Astrocyte (in vitro differentiated cells and primary cell): ENCODE measurements at regions not wholly inside any gene's neighbourhood (a gene's known extent, or its start where the extent isn't known, plus 50 kb on each side); places are given as distances from the start of the nearest gene placed in this dataset.

Experiments used
- EZH2 ChIP-seq: IDR thresholded peaks from 2 replicates; pipeline ENCODE4 v1.6.1; 2012; ENCODE audit warnings: mild to moderate bottlenecking, low read length, inconsistent platforms; ENCODE audit not compliant: insufficient read depth
- TF ChIP-seq, protein P1 (sequence below): IDR thresholded peaks from 2 replicates; pipeline ENCODE4 v1.5.1; 2011; ENCODE audit warnings: low read depth, mild to moderate bottlenecking, inconsistent platforms, low read length, moderate library complexity; ENCODE audit not compliant: insufficient read depth

DNA sequence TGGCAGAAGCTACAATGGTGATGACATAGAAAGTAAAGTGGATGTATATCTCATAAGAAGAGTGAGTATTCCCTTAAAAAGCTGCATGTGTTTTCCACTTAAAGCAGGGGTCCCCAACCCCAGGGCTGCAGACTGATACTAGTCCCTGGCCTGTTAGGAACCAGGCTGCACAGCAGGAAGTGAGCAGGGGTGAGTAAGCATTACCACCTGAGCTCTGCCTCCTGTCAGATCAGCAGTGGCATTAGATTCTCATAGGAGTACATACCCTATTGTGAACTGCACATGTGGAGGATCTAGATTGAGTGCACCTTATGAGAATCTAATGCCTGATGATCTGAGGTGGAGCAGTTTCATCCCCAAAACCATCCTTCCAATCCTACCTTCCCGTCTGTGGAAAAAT, 126.1 kb upstream of the CMC1 start:
- TF ChIP-seq, protein P1, sequence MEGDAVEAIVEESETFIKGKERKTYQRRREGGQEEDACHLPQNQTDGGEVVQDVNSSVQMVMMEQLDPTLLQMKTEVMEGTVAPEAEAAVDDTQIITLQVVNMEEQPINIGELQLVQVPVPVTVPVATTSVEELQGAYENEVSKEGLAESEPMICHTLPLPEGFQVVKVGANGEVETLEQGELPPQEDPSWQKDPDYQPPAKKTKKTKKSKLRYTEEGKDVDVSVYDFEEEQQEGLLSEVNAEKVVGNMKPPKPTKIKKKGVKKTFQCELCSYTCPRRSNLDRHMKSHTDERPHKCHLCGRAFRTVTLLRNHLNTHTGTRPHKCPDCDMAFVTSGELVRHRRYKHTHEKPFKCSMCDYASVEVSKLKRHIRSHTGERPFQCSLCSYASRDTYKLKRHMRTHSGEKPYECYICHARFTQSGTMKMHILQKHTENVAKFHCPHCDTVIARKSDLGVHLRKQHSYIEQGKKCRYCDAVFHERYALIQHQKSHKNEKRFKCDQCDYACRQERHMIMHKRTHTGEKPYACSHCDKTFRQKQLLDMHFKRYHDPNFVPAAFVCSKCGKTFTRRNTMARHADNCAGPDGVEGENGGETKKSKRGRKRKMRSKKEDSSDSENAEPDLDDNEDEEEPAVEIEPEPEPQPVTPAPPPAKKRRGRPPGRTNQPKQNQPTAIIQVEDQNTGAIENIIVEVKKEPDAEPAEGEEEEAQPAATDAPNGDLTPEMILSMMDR: no peak
- no peak for TF ChIP-seq EZH2
